Keratinocyte (primary cell): ENCODE measurements at regions not wholly inside any gene's neighbourhood (a gene's known extent, or its start where the extent isn't known, plus 50 kb on each side); places are given as distances from the start of the nearest gene placed in this dataset.

Experiments
- DNase-seq: peaks from one replicate; pipeline ENCODE4 v3.0.0-alpha.2; 2011; ENCODE audit warnings: low read depth, missing footprints, low spot score
- FAIRE-seq: peaks from 2 replicates; lab custom pipeline; 2011; peaks lifted over from hg19 to GRCh38; lab: Jason Lieb, UNC
- H2AFZ ChIP-seq: 2 replicates; pipeline ENCODE4 v1.6.0; 2012; ENCODE audit warnings: low read length, control low read depth, inconsistent platforms; ENCODE audit not compliant: control insufficient read depth
- H3K27ac ChIP-seq: 2 replicates; pipeline ENCODE4 v1.5.1; 2011; ENCODE audit warnings: low read length; ENCODE audit not compliant: control insufficient read depth, insufficient read depth
- H3K27me3 ChIP-seq: 3 replicates; pipeline ENCODE4 v1.6.0; 2011; ENCODE audit warnings: low read length; ENCODE audit not compliant: control insufficient read depth, insufficient read depth; ENCODE audit errors: extremely low read depth
- H3K36me3 ChIP-seq, 2 experiments: 2 replicates in 1 of 2; 3 replicates in 1 of 2; pipeline ENCODE4 v1.5.1; 2011; ENCODE audit warnings: low read length in 2 of 2, mild to moderate bottlenecking in 1 of 2; ENCODE audit not compliant: control insufficient read depth in 2 of 2, insufficient read depth in 2 of 2; ENCODE audit errors: extremely low read depth in 1 of 2
- H3K4me1 ChIP-seq: 3 replicates; pipeline ENCODE4 v1.5.1; 2011; ENCODE audit warnings: low read length; ENCODE audit not compliant: control insufficient read depth, insufficient read depth; ENCODE audit errors: extremely low read depth
- H3K4me2 ChIP-seq: 3 replicates; pipeline ENCODE4 v1.6.0; 2011; ENCODE audit warnings: low read depth, low read length; ENCODE audit not compliant: control insufficient read depth, insufficient read depth; ENCODE audit errors: extremely low read depth
- H3K4me3 ChIP-seq, 3 experiments: fragments of 200-600 bp in 1 of 3; sonication (generic) in 1 of 3; 2 replicates in 2 of 3; 3 replicates in 1 of 3; pipeline ENCODE4 v1.5.1; 2011 to 2016; ENCODE audit warnings: low read length in 3 of 3, mild to moderate bottlenecking in 3 of 3, control low read depth in 2 of 3, inconsistent platforms in 1 of 3, low read depth in 1 of 3, mixed read lengths in 1 of 3, mixed run types in 1 of 3, moderate library complexity in 1 of 3; ENCODE audit not compliant: control insufficient read depth in 2 of 3, insufficient read depth in 2 of 3; ENCODE audit errors: extremely low read depth in 1 of 3
- H3K79me2 ChIP-seq: 2 replicates; pipeline ENCODE4 v1.6.0; 2012; ENCODE audit warnings: low read length; ENCODE audit not compliant: control insufficient read depth, insufficient read depth
- H3K9ac ChIP-seq: 3 replicates; pipeline ENCODE4 v1.6.0; 2011; ENCODE audit warnings: low read length; ENCODE audit not compliant: control insufficient read depth, insufficient read depth; ENCODE audit errors: extremely low read depth
- H3K9me1 ChIP-seq: 3 replicates; pipeline ENCODE4 v1.6.0; 2011; ENCODE audit warnings: low read length; ENCODE audit not compliant: control insufficient read depth, insufficient read depth; ENCODE audit errors: extremely low read depth
- H3K9me3 ChIP-seq: 2 replicates; pipeline ENCODE4 v1.5.1; 2012; ENCODE audit warnings: low read depth, low read length; ENCODE audit not compliant: control insufficient read depth
- H4K20me1 ChIP-seq: 3 replicates; pipeline ENCODE4 v1.6.0; 2011; ENCODE audit warnings: low read length; ENCODE audit not compliant: control insufficient read depth, insufficient read depth; ENCODE audit errors: extremely low read depth
- CTCF ChIP-seq, 3 experiments: IDR thresholded peaks in 1 of 3; conservative IDR thresholded peaks in 1 of 3; optimal IDR thresholded peaks in 1 of 3; 2 replicates in 2 of 3; 3 replicates in 1 of 3; pipeline versions ENCODE3 to v1.5.1; 2011; ENCODE audit warnings: low read length in 3 of 3, mild to moderate bottlenecking in 3 of 3, moderate library complexity in 2 of 3, control low read depth in 1 of 3, inconsistent platforms in 1 of 3; ENCODE audit not compliant: insufficient read depth in 2 of 3; ENCODE audit errors: extremely low read depth in 1 of 3
- EZH2 ChIP-seq: IDR thresholded peaks from one replicate; pipeline ENCODE4 v1.6.1; 2012; ENCODE audit warnings: inconsistent platforms, mild to moderate bottlenecking, low read length, moderate library complexity
- dilution Hi-C: fragments of 300-500 bp; cut with MboI; formaldehyde crosslinking; loops from one replicate; pipeline ENCODE4 v1.7.0; 2020; ENCODE audit warnings: low sequenced_read_pairs; ENCODE audit not compliant: extremely low pct_ligation_motif_present

DNA sequence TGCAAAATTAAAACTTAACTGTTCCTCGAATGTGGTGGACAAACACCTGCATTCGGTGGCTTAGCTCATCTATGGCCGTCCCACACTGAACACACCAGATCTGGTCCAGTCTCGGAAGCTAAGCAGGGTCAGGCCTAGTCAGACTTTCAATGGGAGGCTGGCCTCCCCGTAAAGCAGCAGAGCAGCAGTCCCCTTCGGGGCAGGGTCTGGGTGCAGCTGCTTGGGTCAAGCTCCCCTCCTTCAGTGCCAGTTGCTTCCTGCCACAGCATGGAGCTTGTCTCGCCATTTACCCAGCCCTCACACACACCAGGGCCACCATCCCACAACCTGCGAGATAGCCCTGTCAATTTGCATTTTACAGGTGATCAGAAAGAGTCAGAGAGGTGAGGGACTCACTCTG, 93.2 kb downstream of the TUBA3C start:
- FAIRE-seq (no peak), DNase-seq (no peak)
- Histone ChIP-seq H3K79me2 (no peaks in the 10 kb centered on the region), H2AFZ (no peak overlapping the region), H3K4me1 (no peaks in the 10 kb centered on the region), H3K9me3 (peaks cover 20% of the 10 kb centered on the region), H3K9me1 (no peaks in the 10 kb centered on the region), H3K9ac (no peak overlapping the region), H3K36me3 (no peaks in the 10 kb centered on the region), H3K27ac (no peak overlapping the region), H3K4me2 (no peak overlapping the region), H4K20me1 (no peaks in the 10 kb centered on the region), H3K27me3 (no peaks in the 10 kb centered on the region), H3K4me3 (no peak overlapping the region)
- dilution Hi-C loops: no loop called here
- TF ChIP-seq CTCF (optimal IDR thresholded peaks at IDR 0.05 in 1 of 3, IDR thresholded peaks at IDR 0.05 in 1 of 3, conservative IDR thresholded peaks at IDR 0.05 in 1 of 3; ENCODE audit: extremely low read depth in 1 of 3, insufficient read depth in 2 of 3, low read length in 3 of 3) (no peak), EZH2 (no peak)

DNA sequence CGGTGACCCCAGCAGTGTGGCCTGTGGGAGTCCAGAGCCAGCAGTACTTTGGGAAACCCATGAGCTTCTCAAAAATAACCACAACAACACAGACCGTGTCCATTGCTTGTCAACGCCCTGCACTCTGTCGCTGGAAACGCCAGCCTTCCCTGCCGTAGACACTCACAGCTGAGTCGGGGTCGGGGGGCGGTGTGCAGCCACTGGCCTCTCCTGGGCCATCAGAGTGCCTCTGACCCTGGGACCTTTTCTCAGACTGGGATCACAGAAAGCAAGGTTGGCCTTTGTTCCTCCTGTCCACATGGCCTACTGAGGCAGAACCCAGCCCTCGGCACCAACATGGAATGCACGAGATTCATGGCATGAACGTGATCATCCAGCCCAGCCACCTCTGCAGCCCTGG, 95.7 kb downstream of the TUBA3C start:
- DNase-seq: no peak
- H3K4me2 ChIP-seq: no peak overlapping the region
- H3K79me2 ChIP-seq: no peaks in the 10 kb centered on the region
- no peaks in the 10 kb centered on the region for H3K27me3 ChIP-seq
- H3K4me3 ChIP-seq: no peak overlapping the region
- no peak for TF ChIP-seq EZH2
- no peak for TF ChIP-seq CTCF (optimal IDR thresholded peaks at IDR 0.05 in 1 of 3, IDR thresholded peaks at IDR 0.05 in 1 of 3, conservative IDR thresholded peaks at IDR 0.05 in 1 of 3; ENCODE audit: extremely low read depth in 1 of 3, insufficient read depth in 2 of 3, low read length in 3 of 3)
- H3K9ac ChIP-seq: no peak overlapping the region
- H2AFZ ChIP-seq: no peak overlapping the region
- H3K4me1 ChIP-seq: no peaks in the 10 kb centered on the region
- H3K27ac ChIP-seq: no peak overlapping the region
- FAIRE-seq: no peak
- H4K20me1 ChIP-seq: no peaks in the 10 kb centered on the region
- no peaks in the 10 kb centered on the region for H3K9me1 ChIP-seq
- no peaks in the 10 kb centered on the region for H3K36me3 ChIP-seq
- peaks cover 19% of the 10 kb centered on the region for H3K9me3 ChIP-seq
- dilution Hi-C loops: no loop called here
